Small intestine (tissue), 7 donors: ENCODE measurements at regions not wholly inside any gene's neighbourhood (a gene's known extent, or its start where the extent isn't known, plus 50 kb on each side); places are given as distances from the start of the nearest gene placed in this dataset.

Experiments
- DNase-seq, 2 donors: peaks; one replicate each; pipeline versions ENCODE4 v3.0.0 to v3.0.0-alpha.2; 2013
- FAIRE-seq: peaks from 2 replicates; lab custom pipeline; 2012; peaks lifted over from hg19 to GRCh38; lab: Jason Lieb, UNC
- H3K27ac ChIP-seq, 3 donors: one replicate each; pipeline ENCODE4 v1.5.1; 2013; ENCODE audit warnings: low read length in 2 of 3, mild to moderate bottlenecking in 2 of 3, control low read depth in 1 of 3, inconsistent platforms in 1 of 3, low read depth in 1 of 3, moderate library complexity in 1 of 3
- H3K27me3 ChIP-seq, 3 donors: one replicate each; pipeline ENCODE4 v1.6.1; 2013; ENCODE audit warnings: low read length in 3 of 3, inconsistent platforms in 1 of 3; ENCODE audit not compliant: control insufficient read depth in 3 of 3, insufficient read depth in 3 of 3
- H3K36me3 ChIP-seq, 3 donors: one replicate each; pipeline ENCODE4 v1.6.1; 2013; ENCODE audit warnings: low read length in 3 of 3, inconsistent platforms in 1 of 3, low read depth in 1 of 3, mild to moderate bottlenecking in 1 of 3, moderate library complexity in 1 of 3; ENCODE audit not compliant: control insufficient read depth in 3 of 3, insufficient read depth in 2 of 3
- H3K4me1 ChIP-seq, 3 donors: one replicate each; pipeline ENCODE4 v1.6.1; 2013; ENCODE audit warnings: low read length in 2 of 3, inconsistent platforms in 1 of 3, low read depth in 1 of 3, mild to moderate bottlenecking in 1 of 3, moderate library complexity in 1 of 3; ENCODE audit not compliant: control insufficient read depth in 3 of 3, insufficient read depth in 2 of 3
- H3K4me3 ChIP-seq, 3 donors: one replicate each; pipeline ENCODE4 v1.5.1; 2013; ENCODE audit warnings: low read length in 3 of 3, control low read depth in 1 of 3, inconsistent platforms in 1 of 3, low read depth in 1 of 3, mild to moderate bottlenecking in 1 of 3, moderate library complexity in 1 of 3
- H3K9me3 ChIP-seq, 2 donors: one replicate each; pipeline ENCODE4 v1.6.1; 2013; ENCODE audit warnings: low read depth in 1 of 2, low read length in 1 of 2; ENCODE audit not compliant: control insufficient read depth in 2 of 2, insufficient read depth in 1 of 2
- WGBS, 3 donors: extraction: QIAGEN DNeasy Blood & Tissue Kit; methylation state at CpG; one replicate each; pipeline ENCODE4 v1.1.7; 2013; 5-methylcytosine and 5-hydroxymethylcytosine counted together
- donor health status: healthy with polysubstance abuse.
- donor health status: control.
- donor health status: control.
- donor health status: Bipolar disorder and iron deficiency.
- donor health status: healthy.

DNA sequence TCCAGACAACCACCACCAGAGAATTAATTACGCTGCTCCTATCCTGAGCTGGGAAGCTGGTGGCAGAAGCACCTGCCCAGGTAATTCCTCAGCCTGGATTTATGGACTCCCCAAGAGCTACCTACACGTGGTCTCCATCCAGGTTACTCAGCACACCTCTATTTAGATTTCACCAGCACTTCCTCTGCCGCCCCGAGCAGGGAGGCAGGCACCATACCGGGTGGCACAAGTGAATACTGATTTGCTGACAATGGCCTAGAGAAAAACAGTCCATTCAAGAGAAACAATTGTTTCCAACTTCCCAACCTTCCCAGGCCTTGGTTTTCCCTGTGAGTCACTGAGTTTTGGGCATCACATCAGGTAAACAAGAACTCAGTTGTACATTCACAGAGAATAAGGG, 134.3 kb downstream of the MATN1 start:
- Histone ChIP-seq H3K9me3 (no peaks in the 10 kb centered on the region), H3K27ac (no peak overlapping the region), H3K4me1 (no peaks in the 10 kb centered on the region), H3K27me3 (peaks cover 0 to 6% (median 0%) of the 10 kb centered on the region in 3 donors), H3K4me3 (no peak overlapping the region), H3K36me3 (no peaks in the 10 kb centered on the region)
- FAIRE-seq (no peak), DNase-seq (no peak)
- 37 to 49% (median 46%) methylated on average over 5 of the region's 5 CpGs for WGBS, 3 donors

DNA sequence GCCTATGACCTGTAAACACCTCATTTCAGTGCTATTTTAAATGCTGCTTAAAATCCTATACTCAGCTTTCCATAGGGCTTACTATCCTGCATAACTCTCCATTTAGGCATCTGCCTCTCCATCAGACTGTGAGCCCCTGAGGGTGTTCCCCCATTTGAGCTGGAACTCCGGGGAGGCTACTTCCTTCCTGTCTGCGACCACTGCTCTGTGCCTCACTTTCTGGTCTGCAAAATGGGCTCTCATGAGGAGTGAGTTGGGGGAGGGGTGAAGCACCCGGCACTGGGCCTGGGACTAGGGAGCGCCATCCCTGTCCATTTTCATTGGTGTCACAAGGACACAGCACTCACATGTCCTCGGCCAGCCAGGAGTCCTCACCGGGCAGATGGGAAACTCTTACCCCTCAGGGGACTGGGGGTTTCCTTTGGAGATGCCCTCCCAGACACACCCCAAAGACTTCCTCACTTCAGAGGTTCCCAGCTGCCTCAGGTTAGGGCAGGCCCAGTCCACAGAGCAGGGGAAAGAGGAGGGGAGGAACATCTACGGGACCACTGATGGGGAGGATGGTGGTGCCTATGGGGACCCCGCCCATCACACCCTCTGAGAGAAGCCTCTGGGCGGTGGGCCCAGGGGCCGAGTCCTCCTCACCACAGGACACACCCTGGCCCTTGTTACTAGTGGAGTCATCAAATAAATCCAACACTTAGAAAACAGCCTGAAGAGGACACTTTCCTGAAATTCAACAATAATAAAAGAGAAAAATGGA, 134.9 kb downstream of the MATN1 start:
- whole genome bisulfite sequencing, 3 donors: 67 to 79% (median 78%) methylated on average over 10 of the region's 10 CpGs
- no peaks in the 10 kb centered on the region for H3K9me3 ChIP-seq
- no peak for FAIRE-seq

GRCh38 chr1:30586671-30587070, 136.7 kb downstream of the MATN1 start:
- Histone ChIP-seq H3K4me1 (no peaks in the 10 kb centered on the region), H3K27me3 (peaks cover 0 to 6% (median 0%) of the 10 kb centered on the region in 3 donors), H3K4me3 (no peak overlapping the region), H3K36me3 (no peaks in the 10 kb centered on the region), H3K9me3 (no peaks in the 10 kb centered on the region), H3K27ac (no peak overlapping the region)
- DNase-seq (no peak), FAIRE-seq (no peak)
- WGBS, 3 donors: 43 to 69% (median 51%) methylated on average over 7 of the region's 7 CpGs

More for the DNA sequence above, 134.9 kb downstream of the MATN1 start:
- H3K36me3 ChIP-seq: no peaks in the 10 kb centered on the region
- no peak for DNase-seq
- no peak overlapping the region for H3K27ac ChIP-seq
- peaks cover 0 to 6% (median 0%) of the 10 kb centered on the region in 3 donors for H3K27me3 ChIP-seq
- H3K4me3 ChIP-seq: no peak overlapping the region
- H3K4me1 ChIP-seq: no peaks in the 10 kb centered on the region

DNA sequence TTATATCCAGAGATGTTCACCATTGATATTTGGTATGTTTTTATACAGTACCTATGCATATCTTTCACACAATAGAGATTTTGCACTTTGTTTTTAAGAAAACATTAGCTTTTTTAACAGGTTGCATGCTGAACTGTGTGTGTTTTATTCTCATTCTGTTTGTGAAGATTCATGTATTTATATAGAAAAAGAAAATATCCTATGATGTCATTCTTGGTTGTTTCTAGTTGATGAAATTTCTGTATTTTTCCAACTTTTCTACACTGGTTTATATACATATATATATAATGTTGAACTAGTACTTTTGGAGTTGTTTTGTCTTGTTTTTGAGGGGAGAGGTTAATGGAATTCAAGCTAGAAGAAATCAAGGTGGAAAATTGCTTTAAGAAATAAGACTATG, 143.8 kb downstream of the MATN1 start:
- FAIRE-seq (no peak), DNase-seq (no peak)
- no peaks in the 10 kb centered on the region for H3K36me3 ChIP-seq
- no peak overlapping the region for H3K27ac ChIP-seq
- no peaks in the 10 kb centered on the region for H3K4me1 ChIP-seq
- H3K27me3 ChIP-seq: no peaks in the 10 kb centered on the region
- no peak overlapping the region for H3K4me3 ChIP-seq
- no peaks in the 10 kb centered on the region for H3K9me3 ChIP-seq

- Histone ChIP-seq H3K27me3 (peaks cover 0 to 2% (median 0%) of the 10 kb centered on the region in 3 donors), H3K36me3 (no peaks in the 10 kb centered on the region), H3K4me1 (no peaks in the 10 kb centered on the region), H3K4me3 (no peak overlapping the region), H3K27ac (no peak overlapping the region), H3K9me3 (no peaks in the 10 kb centered on the region)
- FAIRE-seq (no peak), DNase-seq (no peak)
- 45 to 61% (median 49%) methylated on average over 5 of the region's 5 CpGs for WGBS, 3 donors
These were observed 148.3 kb downstream of the MATN1 start for GRCh38 chr1:30575066-30575465.

GRCh38 chr1:30572192-30572591, 151.2 kb downstream of the MATN1 start:
- FAIRE-seq (no peak), DNase-seq (no peak)
- no peaks in the 10 kb centered on the region for H3K9me3 ChIP-seq
- no peak overlapping the region for H3K4me3 ChIP-seq
- no peaks in the 10 kb centered on the region for H3K4me1 ChIP-seq
- H3K27me3 ChIP-seq: peaks cover 0 to 2% (median 0%) of the 10 kb centered on the region in 3 donors
- no peak overlapping the region for H3K27ac ChIP-seq
- H3K36me3 ChIP-seq: no peaks in the 10 kb centered on the region

- H3K27me3 ChIP-seq: peaks cover 0 to 2% (median 0%) of the 10 kb centered on the region in 3 donors
- no peaks in the 10 kb centered on the region for H3K36me3 ChIP-seq
- H3K9me3 ChIP-seq: no peaks in the 10 kb centered on the region
- H3K27ac ChIP-seq: no peak overlapping the region
- H3K4me1 ChIP-seq: no peaks in the 10 kb centered on the region
- DNase-seq (no peak), FAIRE-seq (no peak)
- 56 to 68% (median 65%) methylated on average over 4 of the region's 4 CpGs for WGBS, 3 donors
- no peak overlapping the region for H3K4me3 ChIP-seq
These were observed 152.0 kb downstream of the MATN1 start for GRCh38 chr1:30571380-30571779.

DNA sequence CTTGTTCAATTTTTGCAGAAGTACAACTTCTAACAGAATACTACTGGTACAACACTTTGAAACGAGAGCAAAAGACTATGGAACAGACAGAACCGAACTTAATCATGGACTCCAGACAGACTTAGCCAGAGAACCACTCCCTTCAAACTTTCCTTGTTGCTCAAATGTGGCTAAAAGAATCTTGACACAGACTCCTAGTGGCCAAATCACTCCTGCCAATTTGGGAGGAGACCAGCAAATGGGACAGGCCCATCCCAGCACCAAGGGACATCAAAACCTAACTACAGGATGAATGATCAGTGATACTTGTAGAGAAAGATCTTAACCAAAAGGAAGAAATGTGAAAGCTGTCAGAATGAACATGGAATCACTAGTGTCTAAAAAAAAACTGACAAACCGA, 154.0 kb downstream of the MATN1 start:
- 65 to 71% (median 68%) methylated on average over 3 of the region's 3 CpGs for WGBS, 3 donors
- H3K4me3 ChIP-seq: no peak overlapping the region
- H3K27ac ChIP-seq: no peak overlapping the region
- no peak for FAIRE-seq
- no peaks in the 10 kb centered on the region for H3K36me3 ChIP-seq
- peaks cover 0 to 2% (median 0%) of the 10 kb centered on the region in 3 donors for H3K27me3 ChIP-seq
- H3K9me3 ChIP-seq: no peaks in the 10 kb centered on the region
- no peak for DNase-seq
- H3K4me1 ChIP-seq: no peaks in the 10 kb centered on the region

- no peaks in the 10 kb centered on the region for H3K4me1 ChIP-seq
- FAIRE-seq: no peak
- no peak overlapping the region for H3K27ac ChIP-seq
- H3K9me3 ChIP-seq: peaks cover 0 to 11% of the 10 kb centered on the region in 2 donors
- H3K27me3 ChIP-seq: no peaks in the 10 kb centered on the region
- H3K4me3 ChIP-seq: no peak overlapping the region
- no peaks in the 10 kb centered on the region for H3K36me3 ChIP-seq
- DNase-seq: no peak
These were observed 160.8 kb downstream of the MATN1 start for GRCh38 chr1:30562559-30562958.
